T-helper 1 cell treated with Interleukin-12 subunit alpha and Interleukin-12 subunit beta and Interleukin-4 antibody, amounts not matched to agents 30 μg/mL and 1 μg/mL, for 36 hours (primary cell): ENCODE measurements at regions not wholly inside any gene's neighbourhood (a gene's known extent, or its start where the extent isn't known, plus 50 kb on each side); places are given as distances from the start of the nearest gene placed in this dataset.

Source experiments
- H3K27ac Mint-ChIP-seq: one replicate; pipeline ENCODE4 v1.8.0; 2021; ENCODE audit warnings: mild to moderate bottlenecking, mixed read lengths
- H3K27me3 Mint-ChIP-seq: one replicate; pipeline ENCODE4 v1.8.0; 2021; ENCODE audit warnings: low read depth, mixed read lengths
- H3K36me3 Mint-ChIP-seq: one replicate; pipeline ENCODE4 v1.8.0; 2021; ENCODE audit warnings: low read depth, mixed read lengths
- H3K4me1 Mint-ChIP-seq: one replicate; pipeline ENCODE4 v1.8.0; 2021; ENCODE audit warnings: low read depth, mixed read lengths
- H3K4me3 Mint-ChIP-seq: one replicate; pipeline ENCODE4 v1.8.0; 2021; ENCODE audit warnings: mild to moderate bottlenecking, moderate library complexity, mixed read lengths
- H3K9me3 Mint-ChIP-seq: one replicate; pipeline ENCODE4 v1.8.0; 2021; ENCODE audit warnings: mixed read lengths

DNA sequence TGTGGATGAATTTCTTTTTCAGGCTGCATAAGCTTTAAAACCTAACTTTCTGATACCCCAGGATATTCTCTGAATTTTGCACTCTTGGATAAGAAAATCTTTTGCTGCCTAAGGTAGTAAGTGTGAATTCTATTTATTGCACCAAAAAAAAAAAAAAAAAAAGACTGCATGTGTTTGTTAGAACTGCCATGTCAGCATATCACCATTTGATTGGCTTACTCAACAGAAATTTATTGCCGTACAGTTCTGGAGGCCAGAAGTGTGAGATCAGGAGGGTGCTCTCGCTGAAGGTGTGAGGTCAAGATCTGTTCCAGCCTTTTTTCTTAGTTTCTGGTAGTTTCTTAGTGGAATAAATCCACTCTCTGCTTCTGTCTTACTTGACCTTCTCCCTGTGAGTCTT lies 1250.0 kb upstream of the PRKX start:
- H3K9me3 Mint-ChIP-seq: peaks cover 5% of the 10 kb centered on the region
- no peak overlapping the region for H3K27ac Mint-ChIP-seq
- no peaks in the 10 kb centered on the region for H3K36me3 Mint-ChIP-seq
- H3K4me3 Mint-ChIP-seq: no peak overlapping the region
- no peaks in the 10 kb centered on the region for H3K27me3 Mint-ChIP-seq
- H3K4me1 Mint-ChIP-seq: no peaks in the 10 kb centered on the region

DNA sequence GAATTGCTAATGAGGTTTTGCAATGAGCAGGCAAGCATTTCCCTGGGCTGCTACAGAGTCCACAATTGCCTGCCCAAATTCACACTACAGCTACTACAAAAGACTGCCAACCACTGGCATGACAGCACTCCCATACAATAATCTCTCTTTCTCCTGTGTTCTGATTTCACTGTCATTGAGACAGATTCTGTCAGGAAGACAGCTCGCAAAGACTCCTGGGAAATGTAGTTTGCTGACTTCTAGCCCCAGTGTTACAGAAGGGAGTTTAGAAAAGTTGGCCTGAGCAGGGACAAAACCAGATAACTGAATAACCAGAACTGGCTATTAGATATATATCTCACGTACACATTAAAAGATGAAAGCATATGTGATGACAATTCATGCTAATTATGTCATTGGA lies 1231.3 kb upstream of the PRKX start:
- H3K36me3 Mint-ChIP-seq: no peaks in the 10 kb centered on the region
- no peaks in the 10 kb centered on the region for H3K27me3 Mint-ChIP-seq
- H3K27ac Mint-ChIP-seq: no peak overlapping the region
- H3K4me3 Mint-ChIP-seq: no peak overlapping the region
- H3K4me1 Mint-ChIP-seq: no peaks in the 10 kb centered on the region
- no peaks in the 10 kb centered on the region for H3K9me3 Mint-ChIP-seq

DNA sequence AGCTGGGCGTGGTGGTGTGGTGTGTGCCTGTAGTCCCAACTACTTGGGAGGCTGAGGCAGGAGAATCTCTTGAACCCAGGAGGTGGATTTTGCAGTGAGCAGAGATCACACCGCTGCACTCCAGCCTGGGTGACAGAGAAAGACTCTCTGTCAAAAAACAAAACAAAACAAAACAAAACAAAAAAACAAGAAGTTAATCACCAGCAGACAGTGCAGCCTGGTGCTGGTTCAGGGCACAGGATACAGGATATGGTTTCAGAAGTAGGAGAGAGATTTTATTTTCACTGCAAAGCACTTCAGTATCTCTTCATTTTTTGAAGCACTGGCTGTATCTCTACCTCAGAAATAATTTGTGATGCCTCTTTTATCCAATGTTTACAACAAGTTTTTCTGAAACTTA lies 1222.9 kb upstream of the PRKX start:
- Mint-ChIP-seq H3K4me1 (no peaks in the 10 kb centered on the region), H3K4me3 (no peak overlapping the region), H3K27ac (no peak overlapping the region), H3K27me3 (no peaks in the 10 kb centered on the region), H3K36me3 (no peaks in the 10 kb centered on the region), H3K9me3 (peaks cover 3% of the 10 kb centered on the region)

DNA sequence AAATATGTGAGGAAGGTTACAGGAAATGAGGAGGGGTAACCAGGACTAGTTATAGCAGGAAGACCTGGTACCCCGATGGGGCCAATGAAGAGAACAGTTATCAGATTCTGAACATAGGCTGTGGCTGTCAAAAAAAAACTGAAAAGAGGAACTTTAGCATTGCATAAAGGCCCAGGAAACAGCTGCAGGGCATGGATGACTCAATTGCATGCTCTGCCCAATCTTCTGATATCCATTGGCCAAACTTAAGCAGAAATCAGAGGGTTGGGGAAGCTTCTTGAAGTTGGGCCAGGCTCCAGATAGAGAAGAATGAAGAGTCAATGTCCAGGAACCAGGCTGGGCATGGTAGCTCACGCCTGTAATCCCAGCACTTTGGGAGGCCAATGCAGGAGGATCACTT lies 1222.4 kb upstream of the PRKX start:
- Mint-ChIP-seq H3K4me3 (no peak overlapping the region), H3K36me3 (no peaks in the 10 kb centered on the region), H3K27ac (no peak overlapping the region), H3K4me1 (no peaks in the 10 kb centered on the region), H3K9me3 (peaks cover 3% of the 10 kb centered on the region), H3K27me3 (no peaks in the 10 kb centered on the region)

DNA sequence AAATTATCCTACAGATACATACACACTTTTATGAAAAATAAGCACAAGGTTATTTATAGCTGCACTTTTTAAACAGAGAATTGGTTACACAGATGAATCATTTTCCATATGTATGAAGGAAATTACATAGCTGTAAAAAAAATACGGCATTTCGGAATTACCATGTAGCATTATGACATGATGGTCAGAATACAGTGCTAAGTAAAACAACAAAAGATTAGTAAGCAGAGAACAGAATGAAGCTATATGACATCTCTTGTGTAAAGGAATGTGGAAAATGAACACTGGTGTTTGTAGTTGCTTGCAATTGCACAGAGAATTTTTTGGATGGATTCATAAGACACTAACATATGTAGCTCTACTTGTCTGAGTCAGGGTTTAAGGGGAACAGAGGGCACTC lies 1222.0 kb upstream of the PRKX start:
- H3K27ac Mint-ChIP-seq: no peak overlapping the region
- H3K4me1 Mint-ChIP-seq: no peaks in the 10 kb centered on the region
- H3K4me3 Mint-ChIP-seq: no peak overlapping the region
- H3K36me3 Mint-ChIP-seq: no peaks in the 10 kb centered on the region
- peaks cover 7% of the 10 kb centered on the region for H3K9me3 Mint-ChIP-seq
- no peaks in the 10 kb centered on the region for H3K27me3 Mint-ChIP-seq

DNA sequence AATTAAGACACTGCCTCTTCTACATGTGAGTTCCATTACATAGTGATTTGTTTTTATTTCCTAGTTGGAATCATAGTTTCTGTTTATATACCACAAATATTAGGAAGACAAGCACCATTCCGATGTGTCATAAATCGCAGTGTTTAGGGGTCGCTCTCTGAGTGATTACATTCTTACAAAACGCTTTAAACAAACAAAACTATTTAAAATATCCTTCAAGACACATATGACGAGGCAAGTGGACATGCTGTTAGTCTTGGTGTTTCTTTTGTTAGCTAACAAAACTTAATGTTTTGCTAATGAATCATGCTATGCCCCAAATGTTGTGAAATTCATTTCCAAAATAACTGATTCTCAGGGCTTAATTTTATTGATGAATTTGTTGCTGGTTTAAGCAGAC lies 1219.3 kb upstream of the PRKX start:
- H3K4me1 Mint-ChIP-seq: no peaks in the 10 kb centered on the region
- H3K9me3 Mint-ChIP-seq: peaks cover 8% of the 10 kb centered on the region
- H3K36me3 Mint-ChIP-seq: no peaks in the 10 kb centered on the region
- no peak overlapping the region for H3K4me3 Mint-ChIP-seq
- no peaks in the 10 kb centered on the region for H3K27me3 Mint-ChIP-seq
- no peak overlapping the region for H3K27ac Mint-ChIP-seq

DNA sequence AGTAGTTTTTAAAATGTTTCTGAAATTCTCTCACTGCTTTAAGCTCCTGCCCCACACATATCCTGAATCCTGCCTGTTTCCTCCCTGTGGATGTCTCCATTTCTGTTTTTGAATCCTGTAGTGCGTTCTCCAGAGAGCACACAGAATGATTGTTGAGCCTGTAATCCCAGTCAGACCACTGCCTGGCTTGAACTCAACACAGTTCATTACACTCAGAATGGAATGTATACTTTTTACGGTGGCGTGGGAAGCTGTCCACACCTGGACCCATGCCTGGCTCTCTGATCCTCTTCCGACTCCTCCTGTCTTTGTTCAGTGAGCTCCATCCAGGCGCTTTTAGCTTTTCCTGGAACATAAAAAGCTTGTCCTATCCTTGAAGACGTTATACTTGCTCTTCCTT lies 1217.0 kb upstream of the PRKX start:
- Mint-ChIP-seq H3K4me3 (no peak overlapping the region), H3K9me3 (peaks cover 8% of the 10 kb centered on the region), H3K36me3 (no peaks in the 10 kb centered on the region), H3K27me3 (no peaks in the 10 kb centered on the region), H3K27ac (no peak overlapping the region), H3K4me1 (no peaks in the 10 kb centered on the region)

DNA sequence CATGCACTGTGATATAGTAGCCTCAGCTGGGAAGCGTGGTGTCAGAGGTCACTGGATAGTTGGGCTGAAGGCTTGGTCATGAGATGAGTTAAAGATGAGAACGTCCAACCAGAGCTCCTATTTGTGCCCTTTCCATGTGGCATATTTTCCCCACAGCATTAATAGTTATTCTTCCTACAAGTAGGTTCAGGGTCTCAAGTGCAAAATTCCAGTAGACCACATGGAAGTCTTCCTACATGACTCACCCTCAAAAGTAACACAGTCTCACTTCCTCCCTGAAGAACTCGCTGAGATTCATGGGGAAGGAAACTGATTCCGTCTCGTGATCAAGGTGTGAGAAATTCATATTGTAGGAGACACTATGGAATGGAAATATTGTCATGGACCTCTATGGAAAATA lies 1212.5 kb upstream of the PRKX start:
- no peaks in the 10 kb centered on the region for H3K4me1 Mint-ChIP-seq
- no peaks in the 10 kb centered on the region for H3K36me3 Mint-ChIP-seq
- H3K27me3 Mint-ChIP-seq: no peaks in the 10 kb centered on the region
- no peak overlapping the region for H3K27ac Mint-ChIP-seq
- peaks cover 5% of the 10 kb centered on the region for H3K9me3 Mint-ChIP-seq
- H3K4me3 Mint-ChIP-seq: no peak overlapping the region

DNA sequence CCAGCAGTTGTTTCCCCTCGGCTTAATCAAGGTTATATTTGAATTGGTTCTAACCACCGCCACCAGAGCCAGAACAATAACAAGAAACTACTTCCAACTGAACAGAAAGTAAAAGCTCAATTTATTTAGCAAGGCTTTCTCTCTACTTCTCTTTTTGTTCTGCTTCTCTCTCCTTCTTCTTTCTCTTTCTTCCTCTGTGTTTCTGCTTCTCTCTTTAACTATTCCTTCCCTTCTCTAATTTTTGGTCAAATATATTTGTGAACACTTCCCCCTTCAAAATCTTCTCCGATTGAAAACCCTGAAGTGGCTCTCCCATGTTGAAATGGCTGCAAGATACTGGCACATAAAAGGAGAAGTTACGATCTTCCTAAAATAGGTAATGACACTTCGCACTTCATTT lies 1195.9 kb upstream of the PRKX start:
- Mint-ChIP-seq H3K9me3 (no peaks in the 10 kb centered on the region), H3K27me3 (no peaks in the 10 kb centered on the region), H3K4me1 (no peaks in the 10 kb centered on the region), H3K36me3 (no peaks in the 10 kb centered on the region), H3K4me3 (no peak overlapping the region), H3K27ac (no peak overlapping the region)

DNA sequence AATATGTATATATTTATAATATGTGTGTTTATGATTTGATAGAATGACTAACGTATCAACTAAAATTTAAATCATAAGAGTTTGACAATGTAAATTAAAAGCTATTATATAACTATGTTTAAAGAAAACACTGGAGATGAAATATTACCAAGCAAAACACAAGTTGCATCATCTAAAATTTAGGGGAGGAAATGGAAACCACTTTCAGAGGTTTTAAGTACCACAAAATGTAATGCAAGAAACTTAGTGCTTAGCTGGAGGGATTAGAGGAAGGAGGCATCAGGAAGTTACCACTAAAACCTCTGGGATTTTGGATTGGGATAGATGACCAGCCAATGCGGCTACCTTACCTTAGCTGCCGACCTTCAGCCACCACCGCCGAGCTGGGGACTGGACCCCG lies 1192.1 kb upstream of the PRKX start:
- Mint-ChIP-seq H3K4me1 (no peaks in the 10 kb centered on the region), H3K9me3 (no peaks in the 10 kb centered on the region), H3K4me3 (no peak overlapping the region), H3K27me3 (no peaks in the 10 kb centered on the region), H3K27ac (no peak overlapping the region), H3K36me3 (no peaks in the 10 kb centered on the region)

DNA sequence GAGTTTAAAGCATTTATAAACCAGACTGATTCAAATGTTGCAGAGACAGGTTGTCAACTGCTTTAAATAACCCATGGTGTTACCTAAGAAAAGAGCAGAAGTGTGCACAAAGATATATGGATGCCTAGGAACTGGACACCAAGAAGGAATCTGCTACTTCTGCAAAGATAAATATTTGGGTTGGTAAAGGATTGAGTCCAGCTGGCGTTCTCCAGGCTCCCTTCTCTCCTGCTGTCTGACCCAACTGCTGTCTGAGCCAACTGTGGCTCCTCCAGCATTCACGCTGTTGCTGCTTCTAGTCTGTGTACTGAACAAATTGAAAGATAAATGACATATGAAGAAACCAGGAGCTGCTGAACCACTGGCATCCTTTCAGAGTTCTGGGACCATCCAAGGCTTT lies 1167.8 kb upstream of the PRKX start:
- H3K36me3 Mint-ChIP-seq: no peaks in the 10 kb centered on the region
- H3K4me3 Mint-ChIP-seq: no peak overlapping the region
- no peaks in the 10 kb centered on the region for H3K27me3 Mint-ChIP-seq
- H3K9me3 Mint-ChIP-seq: no peaks in the 10 kb centered on the region
- no peak overlapping the region for H3K27ac Mint-ChIP-seq
- H3K4me1 Mint-ChIP-seq: no peaks in the 10 kb centered on the region

DNA sequence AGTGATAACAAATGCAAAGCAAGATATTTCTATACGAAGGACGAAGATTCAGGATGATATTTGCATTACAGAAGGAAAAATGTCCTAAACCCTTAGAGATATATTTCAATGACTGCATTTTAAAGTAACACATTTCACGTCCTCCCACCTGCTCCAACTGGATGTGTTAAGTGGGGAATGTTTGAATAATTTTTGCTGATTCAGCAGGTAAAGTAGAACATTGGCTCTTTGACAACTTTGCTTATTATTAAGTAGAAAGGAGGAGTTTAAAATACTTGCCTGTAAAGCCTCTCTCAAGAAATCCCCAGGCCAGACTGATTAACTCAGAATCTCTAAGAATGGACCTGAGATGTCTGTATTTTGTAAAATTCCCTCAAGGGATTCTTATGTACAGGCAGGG lies 1165.2 kb upstream of the PRKX start:
- Mint-ChIP-seq H3K9me3 (peaks cover 2% of the 10 kb centered on the region), H3K4me1 (no peaks in the 10 kb centered on the region), H3K27ac (no peak overlapping the region), H3K27me3 (no peaks in the 10 kb centered on the region), H3K4me3 (no peak overlapping the region), H3K36me3 (no peaks in the 10 kb centered on the region)

DNA sequence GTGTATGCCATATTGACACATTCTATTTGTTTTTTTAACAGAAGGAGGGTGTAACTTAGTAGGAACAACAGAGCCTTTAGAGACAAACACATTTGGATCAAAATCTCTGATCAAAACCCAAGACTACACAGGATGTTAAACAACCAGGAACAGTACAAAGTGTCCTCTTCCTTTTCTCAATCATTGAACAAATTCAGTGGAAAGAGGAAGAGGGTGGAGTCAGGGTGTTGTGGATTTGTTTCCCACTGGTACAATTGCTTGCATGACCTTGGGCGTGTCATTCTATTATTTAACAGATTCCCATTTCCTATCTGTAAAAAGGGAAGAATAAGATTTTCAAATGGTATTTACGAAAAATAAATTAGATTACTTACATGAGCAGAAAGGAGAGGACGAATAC lies 1162.8 kb upstream of the PRKX start:
- Mint-ChIP-seq H3K27ac (no peak overlapping the region), H3K36me3 (no peaks in the 10 kb centered on the region), H3K9me3 (peaks cover 4% of the 10 kb centered on the region), H3K4me3 (no peak overlapping the region), H3K27me3 (no peaks in the 10 kb centered on the region), H3K4me1 (no peaks in the 10 kb centered on the region)

DNA sequence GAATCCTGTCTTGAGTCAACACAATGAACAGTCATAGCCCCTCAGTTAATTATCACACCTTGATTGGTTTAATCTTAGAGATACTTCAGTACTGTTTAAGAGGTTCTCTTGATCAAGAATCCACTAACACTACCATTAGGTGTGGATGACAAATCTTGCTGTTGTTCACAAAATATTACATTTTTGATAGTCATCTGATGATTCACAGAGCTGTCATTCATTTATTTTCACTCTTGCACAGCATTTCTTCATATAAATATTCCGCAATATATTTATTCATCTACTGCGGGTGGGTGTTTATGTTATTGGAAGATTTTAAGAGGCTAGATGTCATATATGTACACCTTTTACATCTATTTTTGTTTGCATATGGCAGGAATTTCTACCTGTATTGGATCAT lies 1138.1 kb upstream of the PRKX start:
- Mint-ChIP-seq H3K4me3 (no peak overlapping the region), H3K36me3 (no peaks in the 10 kb centered on the region), H3K9me3 (peaks cover 4% of the 10 kb centered on the region), H3K27me3 (no peaks in the 10 kb centered on the region), H3K27ac (no peak overlapping the region), H3K4me1 (no peaks in the 10 kb centered on the region)

DNA sequence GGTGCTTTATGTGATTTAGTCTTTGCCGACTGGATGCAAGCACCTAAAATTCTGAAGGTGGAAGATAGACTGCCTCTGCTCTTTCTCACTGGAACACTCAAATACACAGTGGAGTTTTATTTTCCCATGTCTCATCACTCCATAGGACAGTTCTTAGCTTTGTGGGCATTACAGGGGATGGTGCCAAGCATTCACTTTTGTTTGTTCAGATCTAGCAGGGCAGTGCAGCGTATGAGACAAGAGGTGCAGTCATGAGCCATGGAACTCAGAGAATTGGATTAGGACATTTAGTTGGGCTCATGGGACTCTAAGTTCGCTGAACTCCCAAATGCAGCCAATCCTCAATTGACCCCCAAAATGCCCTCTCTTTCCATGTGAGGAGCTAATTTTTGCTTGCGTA lies 1136.9 kb upstream of the PRKX start:
- peaks cover 4% of the 10 kb centered on the region for H3K9me3 Mint-ChIP-seq
- no peak overlapping the region for H3K27ac Mint-ChIP-seq
- H3K4me1 Mint-ChIP-seq: no peaks in the 10 kb centered on the region
- no peaks in the 10 kb centered on the region for H3K27me3 Mint-ChIP-seq
- H3K36me3 Mint-ChIP-seq: no peaks in the 10 kb centered on the region
- no peak overlapping the region for H3K4me3 Mint-ChIP-seq

DNA sequence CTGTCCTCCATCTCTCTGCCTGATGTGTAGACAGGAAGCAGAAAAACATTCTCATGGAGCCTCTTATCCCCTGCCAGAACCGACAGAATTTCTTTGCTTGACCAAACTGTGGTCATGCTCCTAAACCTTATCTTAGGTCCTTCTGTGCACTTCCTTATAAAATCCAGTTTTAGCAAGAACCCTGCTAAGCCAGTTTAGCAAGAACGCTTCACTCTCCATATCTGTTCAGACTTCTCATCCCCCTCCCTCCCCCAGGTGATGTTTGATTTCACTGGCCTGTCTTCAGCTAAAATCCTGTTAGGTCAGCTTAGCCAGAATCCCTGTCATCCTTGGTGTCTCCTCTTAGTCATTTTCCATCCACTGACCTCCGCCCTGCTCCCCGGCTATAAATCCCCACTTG lies 1130.9 kb upstream of the PRKX start:
- no peaks in the 10 kb centered on the region for H3K4me1 Mint-ChIP-seq
- H3K27ac Mint-ChIP-seq: no peak overlapping the region
- H3K36me3 Mint-ChIP-seq: no peaks in the 10 kb centered on the region
- no peaks in the 10 kb centered on the region for H3K27me3 Mint-ChIP-seq
- H3K4me3 Mint-ChIP-seq: no peak overlapping the region
- H3K9me3 Mint-ChIP-seq: no peaks in the 10 kb centered on the region
